GM12874 (cell line): ENCODE measurements at regions not wholly inside any gene's neighbourhood (a gene's known extent, or its start where the extent isn't known, plus 50 kb on each side); places are given as distances from the start of the nearest gene placed in this dataset.

ENCODE experiments used
- TF ChIP-seq, protein P1 (sequence below): IDR thresholded peaks from 2 replicates; pipeline ENCODE4 v1.5.1; 2011; ENCODE audit warnings: low read depth, mild to moderate bottlenecking, control low read depth, low read length, moderate library complexity; ENCODE audit not compliant: insufficient read depth

- TF ChIP-seq, protein P1, sequence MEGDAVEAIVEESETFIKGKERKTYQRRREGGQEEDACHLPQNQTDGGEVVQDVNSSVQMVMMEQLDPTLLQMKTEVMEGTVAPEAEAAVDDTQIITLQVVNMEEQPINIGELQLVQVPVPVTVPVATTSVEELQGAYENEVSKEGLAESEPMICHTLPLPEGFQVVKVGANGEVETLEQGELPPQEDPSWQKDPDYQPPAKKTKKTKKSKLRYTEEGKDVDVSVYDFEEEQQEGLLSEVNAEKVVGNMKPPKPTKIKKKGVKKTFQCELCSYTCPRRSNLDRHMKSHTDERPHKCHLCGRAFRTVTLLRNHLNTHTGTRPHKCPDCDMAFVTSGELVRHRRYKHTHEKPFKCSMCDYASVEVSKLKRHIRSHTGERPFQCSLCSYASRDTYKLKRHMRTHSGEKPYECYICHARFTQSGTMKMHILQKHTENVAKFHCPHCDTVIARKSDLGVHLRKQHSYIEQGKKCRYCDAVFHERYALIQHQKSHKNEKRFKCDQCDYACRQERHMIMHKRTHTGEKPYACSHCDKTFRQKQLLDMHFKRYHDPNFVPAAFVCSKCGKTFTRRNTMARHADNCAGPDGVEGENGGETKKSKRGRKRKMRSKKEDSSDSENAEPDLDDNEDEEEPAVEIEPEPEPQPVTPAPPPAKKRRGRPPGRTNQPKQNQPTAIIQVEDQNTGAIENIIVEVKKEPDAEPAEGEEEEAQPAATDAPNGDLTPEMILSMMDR, result no peak
These were observed 677.9 kb downstream of the DTWD2 start for GRCh38 chr5:118310401-118310800.

DNA sequence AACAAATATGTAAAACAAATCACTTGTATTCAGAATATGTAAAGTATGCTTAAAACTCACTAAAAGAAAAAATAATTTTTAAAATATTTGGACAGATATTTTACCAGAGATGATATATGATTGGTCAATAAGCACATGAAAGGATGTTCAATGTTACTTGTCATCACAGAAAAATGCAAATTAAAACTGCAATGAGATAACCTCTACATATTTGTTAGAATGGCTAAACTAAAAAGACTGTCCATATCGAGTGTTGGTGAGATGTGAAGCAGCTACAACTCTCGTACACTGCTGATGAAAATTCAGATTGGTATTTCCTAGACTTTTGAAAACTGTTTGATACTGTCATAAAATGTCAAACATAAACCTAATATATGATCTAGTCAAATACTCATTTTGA is 685.1 kb downstream of the DTWD2 start:
- TF ChIP-seq, protein P1, result no peak

DNA sequence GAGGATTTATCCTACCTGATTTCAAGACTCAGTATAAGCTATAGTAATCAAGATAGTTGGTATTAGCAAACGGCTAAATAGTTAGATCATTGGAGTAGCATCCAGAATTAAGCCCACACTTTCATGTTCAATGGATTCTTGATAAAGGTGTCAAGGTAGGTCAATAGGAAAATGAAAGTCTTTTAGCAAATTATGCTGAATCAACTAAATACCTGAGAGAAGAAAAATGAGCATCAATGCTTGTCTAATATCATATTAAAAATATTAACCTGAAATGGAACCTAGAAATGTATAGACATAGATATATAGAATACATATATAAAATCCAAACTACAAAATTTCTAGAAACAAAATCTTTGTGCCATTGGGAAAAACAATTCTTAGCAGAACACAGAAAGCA is 685.6 kb downstream of the DTWD2 start:
- TF ChIP-seq, protein P1, result no peak

DNA sequence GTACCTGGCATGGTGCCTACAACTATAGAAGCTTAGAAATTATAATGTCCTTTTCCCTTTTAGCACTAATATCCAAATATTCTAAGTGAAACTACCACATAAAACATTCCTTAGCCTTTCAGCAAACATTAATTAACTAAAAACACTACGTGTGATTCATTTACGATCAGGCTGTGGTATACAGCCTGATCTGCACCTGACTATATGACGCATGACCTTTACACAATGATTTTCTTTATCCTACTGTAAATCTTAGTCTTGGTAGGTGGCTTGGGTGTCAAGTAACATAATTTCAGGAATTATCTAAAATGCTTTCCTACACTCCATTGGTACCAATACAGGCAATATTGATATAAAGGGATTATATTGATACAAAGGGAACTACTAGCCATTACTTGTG is 686.7 kb downstream of the DTWD2 start:
- TF ChIP-seq, protein P1, result no peak

- TF ChIP-seq, protein P1, result no peak
These were observed 693.3 kb downstream of the DTWD2 start for GRCh38 chr5:118295045-118295444.

DNA sequence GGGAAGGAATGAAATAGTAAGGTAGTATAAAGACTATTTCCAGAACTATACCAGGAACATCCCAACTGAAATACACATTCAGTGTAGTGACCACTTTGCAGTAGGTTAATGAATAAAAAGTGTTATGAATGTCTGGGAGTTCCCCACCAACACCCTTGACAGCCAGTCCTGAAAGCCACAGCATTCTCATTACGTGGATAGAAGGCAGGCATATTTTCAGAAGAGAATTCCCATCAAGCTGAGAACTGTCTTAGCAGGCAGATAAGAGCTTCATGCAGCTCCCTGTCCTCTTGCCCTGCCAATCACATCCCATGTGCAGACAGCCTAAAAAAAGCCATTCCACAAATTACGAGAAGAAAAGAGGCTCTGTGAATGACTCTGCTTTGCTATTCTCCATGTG is 695.0 kb downstream of the DTWD2 start:
- TF ChIP-seq, protein P1, result no peak

DNA sequence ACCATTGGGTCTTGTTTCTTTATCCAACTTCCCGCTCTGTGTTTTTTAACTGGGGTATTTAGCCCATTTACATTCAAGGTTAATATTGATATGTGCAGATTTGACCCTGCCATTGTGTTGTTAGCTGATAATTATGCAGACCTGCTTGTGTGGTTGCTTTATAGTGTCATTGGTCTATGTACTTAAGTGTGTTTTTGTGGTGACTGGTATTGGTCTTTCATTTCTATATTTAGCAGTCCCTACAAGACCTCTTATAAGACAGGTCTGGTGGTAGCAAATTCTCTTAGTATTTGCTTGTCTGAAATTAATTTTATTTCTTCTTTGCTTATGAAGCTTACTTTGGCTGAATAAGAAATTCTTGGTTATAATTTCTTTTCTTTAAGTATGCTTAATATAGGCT is 698.1 kb downstream of the DTWD2 start:
- TF ChIP-seq, protein P1, result no peak

GRCh38 chr5:118279540-118280294 is 708.6 kb downstream of the DTWD2 start:
- TF ChIP-seq, protein P1, result no peak
